ENCODE measurements at regions not wholly inside any gene's neighbourhood (a gene's known extent, or its start where the extent isn't known, plus 50 kb on each side); places are given as distances from the start of the nearest gene placed in this dataset.
A peak's percentile ranks its signal among the peaks of the same experiment; 100 is the strongest.

GRCh38 chr1:87754139-87754538, 425.5 kb downstream of the LMO4 start:
- H3K27ac ChIP-seq (ENCODE audit: insufficient read depth, low read length), result no peak overlapping the region
- H3K79me2 ChIP-seq (ENCODE audit: control insufficient read depth, insufficient read depth, low read length), result no peaks in the 10 kb centered on the region
- no peak for DNase-seq (ENCODE audit: low read depth in 2 of 2)
- TF ChIP-seq, protein P1, sequence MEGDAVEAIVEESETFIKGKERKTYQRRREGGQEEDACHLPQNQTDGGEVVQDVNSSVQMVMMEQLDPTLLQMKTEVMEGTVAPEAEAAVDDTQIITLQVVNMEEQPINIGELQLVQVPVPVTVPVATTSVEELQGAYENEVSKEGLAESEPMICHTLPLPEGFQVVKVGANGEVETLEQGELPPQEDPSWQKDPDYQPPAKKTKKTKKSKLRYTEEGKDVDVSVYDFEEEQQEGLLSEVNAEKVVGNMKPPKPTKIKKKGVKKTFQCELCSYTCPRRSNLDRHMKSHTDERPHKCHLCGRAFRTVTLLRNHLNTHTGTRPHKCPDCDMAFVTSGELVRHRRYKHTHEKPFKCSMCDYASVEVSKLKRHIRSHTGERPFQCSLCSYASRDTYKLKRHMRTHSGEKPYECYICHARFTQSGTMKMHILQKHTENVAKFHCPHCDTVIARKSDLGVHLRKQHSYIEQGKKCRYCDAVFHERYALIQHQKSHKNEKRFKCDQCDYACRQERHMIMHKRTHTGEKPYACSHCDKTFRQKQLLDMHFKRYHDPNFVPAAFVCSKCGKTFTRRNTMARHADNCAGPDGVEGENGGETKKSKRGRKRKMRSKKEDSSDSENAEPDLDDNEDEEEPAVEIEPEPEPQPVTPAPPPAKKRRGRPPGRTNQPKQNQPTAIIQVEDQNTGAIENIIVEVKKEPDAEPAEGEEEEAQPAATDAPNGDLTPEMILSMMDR (conservative IDR thresholded peaks at IDR 0.05 in 1 of 2, IDR thresholded peaks at IDR 0.05 in 1 of 2; ENCODE audit: low read depth in 1 of 2, low read length in 2 of 2), result no peak
- no peak for TF ChIP-seq EZH2 (IDR thresholded peaks at IDR 0.05; ENCODE audit: low read length, missing control alignments)
- H3K9ac ChIP-seq (ENCODE audit: insufficient read depth, low read length), result no peak overlapping the region
- no peaks in the 10 kb centered on the region for H3K36me3 ChIP-seq (ENCODE audit: control insufficient read depth, insufficient read depth, low read length)
- H3K9me3 ChIP-seq (ENCODE audit: control insufficient read depth, insufficient read depth, low read depth, low read length), result no peaks in the 10 kb centered on the region
- H2AFZ ChIP-seq (ENCODE audit: low read length), result no peak overlapping the region
- H4K20me1 ChIP-seq (ENCODE audit: control insufficient read depth, extremely low read depth, insufficient read depth, low read length), result no peaks in the 10 kb centered on the region
- H3K4me1 ChIP-seq (ENCODE audit: control insufficient read depth, extremely low read depth, insufficient read depth, low read length), result peaks cover 7% of the 10 kb centered on the region
- no peak overlapping the region for H3K4me3 ChIP-seq (replicated peaks in 1 of 4; ENCODE audit: control extremely low read depth in 1 of 4, insufficient read depth in 1 of 4, low read depth in 3 of 4, low read length in 4 of 4)
- H3K27me3 ChIP-seq (ENCODE audit: control insufficient read depth, insufficient read depth, low read length), result no peaks in the 10 kb centered on the region
- no peak overlapping the region for H3K4me2 ChIP-seq (ENCODE audit: extremely low read depth, insufficient read depth, low read length)

DNA sequence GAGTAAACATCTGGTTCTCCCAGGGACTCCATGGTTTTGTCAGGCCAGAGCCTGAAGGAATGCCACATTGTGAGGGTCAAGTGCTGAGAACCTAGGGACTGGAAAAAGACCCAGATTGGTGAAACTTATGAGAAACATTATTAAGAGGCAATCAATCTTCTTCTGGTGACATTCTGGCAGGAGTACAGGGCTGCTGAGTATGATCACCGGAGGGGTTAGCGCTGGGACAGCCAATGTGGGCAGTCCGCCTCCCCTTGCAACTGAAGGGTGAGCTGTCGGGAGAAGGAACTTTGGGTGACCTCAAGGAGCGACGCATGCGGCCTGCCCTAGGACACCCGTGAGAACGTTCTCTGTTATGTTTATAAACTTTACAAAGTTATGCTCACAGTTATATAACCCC, 429.0 kb downstream of the LMO4 start:
- peak; percentile 39 to 79 for DNase-seq (ENCODE audit: low read depth in 2 of 2)
- Histone ChIP-seq H3K9ac (ENCODE audit: insufficient read depth, low read length) (no peak overlapping the region), H3K27ac (ENCODE audit: insufficient read depth, low read length) (peak overlapping the region; percentile 45), H2AFZ (ENCODE audit: low read length) (peak overlapping the region; percentile 19), H3K79me2 (ENCODE audit: control insufficient read depth, insufficient read depth, low read length) (no peaks in the 10 kb centered on the region), H3K9me3 (ENCODE audit: control insufficient read depth, insufficient read depth, low read depth, low read length) (no peaks in the 10 kb centered on the region), H3K4me1 (ENCODE audit: control insufficient read depth, extremely low read depth, insufficient read depth, low read length) (peaks cover 7% of the 10 kb centered on the region), H3K27me3 (ENCODE audit: control insufficient read depth, insufficient read depth, low read length) (no peaks in the 10 kb centered on the region), H3K4me2 (ENCODE audit: extremely low read depth, insufficient read depth, low read length) (no peak overlapping the region), H3K36me3 (ENCODE audit: control insufficient read depth, insufficient read depth, low read length) (no peaks in the 10 kb centered on the region), H3K4me3 (replicated peaks in 1 of 4; ENCODE audit: control extremely low read depth in 1 of 4, insufficient read depth in 1 of 4, low read depth in 3 of 4, low read length in 4 of 4) (no peak overlapping the region), H4K20me1 (ENCODE audit: control insufficient read depth, extremely low read depth, insufficient read depth, low read length) (no peaks in the 10 kb centered on the region)
- no peak for TF ChIP-seq EZH2 (IDR thresholded peaks at IDR 0.05; ENCODE audit: low read length, missing control alignments)
- TF ChIP-seq, protein P1 (conservative IDR thresholded peaks at IDR 0.05 in 1 of 2, IDR thresholded peaks at IDR 0.05 in 1 of 2; ENCODE audit: low read depth in 1 of 2, low read length in 2 of 2), result no peak

DNA sequence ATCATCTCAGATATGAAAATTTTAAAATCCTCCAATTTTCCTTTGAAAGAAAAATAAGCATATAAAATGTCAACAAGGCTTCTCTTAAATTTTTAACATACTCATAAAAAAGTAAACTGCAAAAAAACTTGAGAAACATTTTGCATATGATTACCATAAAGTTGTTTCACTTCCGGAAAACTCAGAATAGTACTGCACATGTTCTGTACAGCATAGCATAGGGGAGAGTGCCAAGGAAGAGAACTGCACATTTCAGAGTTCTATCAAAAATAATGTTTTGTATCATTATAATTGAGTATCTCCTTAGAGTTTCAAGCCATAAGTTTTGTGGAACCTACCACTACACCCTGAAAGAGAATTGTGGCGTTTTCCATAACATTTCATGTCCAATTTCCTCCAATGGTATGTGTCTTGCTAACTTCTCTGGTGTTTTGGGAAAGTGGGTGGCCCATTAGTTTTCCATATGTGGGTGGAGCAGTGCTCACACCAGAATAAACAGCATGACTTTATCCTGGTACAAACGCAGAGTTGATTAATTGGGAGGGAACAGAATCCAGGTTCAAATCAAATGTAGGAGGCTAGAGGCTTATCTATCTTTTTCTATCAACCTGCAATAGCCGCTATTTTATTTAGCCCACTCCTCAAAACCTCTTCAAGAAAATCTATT, 430.9 kb downstream of the LMO4 start:
- H2AFZ ChIP-seq (ENCODE audit: low read length), result no peak overlapping the region

More for the DNA sequence above, 430.9 kb downstream of the LMO4 start:
- no peak for DNase-seq (ENCODE audit: low read depth in 2 of 2)
- Histone ChIP-seq H3K36me3 (ENCODE audit: control insufficient read depth, insufficient read depth, low read length) (no peaks in the 10 kb centered on the region), H3K9me3 (ENCODE audit: control insufficient read depth, insufficient read depth, low read depth, low read length) (no peaks in the 10 kb centered on the region), H4K20me1 (ENCODE audit: control insufficient read depth, extremely low read depth, insufficient read depth, low read length) (no peaks in the 10 kb centered on the region), H3K4me3 (replicated peaks in 1 of 4; ENCODE audit: control extremely low read depth in 1 of 4, insufficient read depth in 1 of 4, low read depth in 3 of 4, low read length in 4 of 4) (no peak overlapping the region), H3K27ac (ENCODE audit: insufficient read depth, low read length) (peak overlapping the region; percentile 46), H3K79me2 (ENCODE audit: control insufficient read depth, insufficient read depth, low read length) (no peaks in the 10 kb centered on the region), H3K27me3 (ENCODE audit: control insufficient read depth, insufficient read depth, low read length) (no peaks in the 10 kb centered on the region), H3K4me1 (ENCODE audit: control insufficient read depth, extremely low read depth, insufficient read depth, low read length) (peaks cover 7% of the 10 kb centered on the region), H3K4me2 (ENCODE audit: extremely low read depth, insufficient read depth, low read length) (peak overlapping the region; percentile 17), H3K9ac (ENCODE audit: insufficient read depth, low read length) (no peak overlapping the region)
- TF ChIP-seq, protein P1 (conservative IDR thresholded peaks at IDR 0.05 in 1 of 2, IDR thresholded peaks at IDR 0.05 in 1 of 2; ENCODE audit: low read depth in 1 of 2, low read length in 2 of 2), result no peak
- no peak for TF ChIP-seq EZH2 (IDR thresholded peaks at IDR 0.05; ENCODE audit: low read length, missing control alignments)

Data from fibroblast of lung (primary cell).